Uterus (tissue), 2 donors: ENCODE measurements at regions not wholly inside any gene's neighbourhood (a gene's known extent, or its start where the extent isn't known, plus 50 kb on each side); places are given as distances from the start of the nearest gene placed in this dataset.

Source experiments
- CTCF ChIP-seq, 4 experiments: fragments of 200-600 bp in 2 of 4; fragments of 450-650 bp in 2 of 4; sonication (generic) in 2 of 4; IDR thresholded peaks; one replicate each; pipeline ENCODE4 v1.5.1; 2016 to 2019; ENCODE audit warnings: antibody characterized with exemption in 4 of 4, mild to moderate bottlenecking in 2 of 4, moderate library complexity in 1 of 4
- POLR2A ChIP-seq, 2 donors: fragments of 450-650 bp; IDR thresholded peaks; one replicate each; pipeline ENCODE4 v1.6.1; 2016; ENCODE audit warnings: antibody characterized with exemption in 2 of 2, mild to moderate bottlenecking in 1 of 2, moderate library complexity in 1 of 2

- TF ChIP-seq CTCF (IDR thresholded peaks at IDR 0.05) (no peak), POLR2A (IDR thresholded peaks at IDR 0.05) (no peak)
These were observed 190.7 kb upstream of the RPL34 start for GRCh38 chr4:108429662-108430061.
